ENCODE measurements at regions not wholly inside any gene's neighbourhood (a gene's known extent, or its start where the extent isn't known, plus 50 kb on each side); places are given as distances from the start of the nearest gene placed in this dataset.

DNA sequence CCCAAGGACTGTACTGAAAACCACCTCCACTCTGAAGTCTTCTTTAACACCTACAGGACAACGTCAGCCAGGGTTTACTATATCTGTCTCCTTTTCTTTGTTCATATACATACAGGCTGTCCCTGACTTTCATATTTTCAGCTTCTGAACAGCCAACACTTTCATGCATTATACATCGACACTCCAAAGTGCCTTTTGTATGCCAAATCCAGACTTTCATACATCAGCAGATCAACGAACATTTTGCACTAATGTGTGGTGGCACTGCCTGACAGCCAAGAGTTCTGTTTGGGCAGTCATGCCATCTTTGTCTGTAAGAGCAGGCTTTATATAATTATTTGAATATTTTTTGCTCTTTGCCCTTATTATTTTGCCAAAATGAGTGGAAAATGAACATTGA, 487.4 kb downstream of the CETN3 start:
- no peak for DNase-seq (ENCODE audit: low spot score)
- no peak overlapping the region for H3K4me3 ChIP-seq
- TF ChIP-seq, protein P1, sequence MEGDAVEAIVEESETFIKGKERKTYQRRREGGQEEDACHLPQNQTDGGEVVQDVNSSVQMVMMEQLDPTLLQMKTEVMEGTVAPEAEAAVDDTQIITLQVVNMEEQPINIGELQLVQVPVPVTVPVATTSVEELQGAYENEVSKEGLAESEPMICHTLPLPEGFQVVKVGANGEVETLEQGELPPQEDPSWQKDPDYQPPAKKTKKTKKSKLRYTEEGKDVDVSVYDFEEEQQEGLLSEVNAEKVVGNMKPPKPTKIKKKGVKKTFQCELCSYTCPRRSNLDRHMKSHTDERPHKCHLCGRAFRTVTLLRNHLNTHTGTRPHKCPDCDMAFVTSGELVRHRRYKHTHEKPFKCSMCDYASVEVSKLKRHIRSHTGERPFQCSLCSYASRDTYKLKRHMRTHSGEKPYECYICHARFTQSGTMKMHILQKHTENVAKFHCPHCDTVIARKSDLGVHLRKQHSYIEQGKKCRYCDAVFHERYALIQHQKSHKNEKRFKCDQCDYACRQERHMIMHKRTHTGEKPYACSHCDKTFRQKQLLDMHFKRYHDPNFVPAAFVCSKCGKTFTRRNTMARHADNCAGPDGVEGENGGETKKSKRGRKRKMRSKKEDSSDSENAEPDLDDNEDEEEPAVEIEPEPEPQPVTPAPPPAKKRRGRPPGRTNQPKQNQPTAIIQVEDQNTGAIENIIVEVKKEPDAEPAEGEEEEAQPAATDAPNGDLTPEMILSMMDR (IDR thresholded peaks at IDR 0.05) = no peak

GRCh38 chr5:89917112-89917511, 492.4 kb downstream of the CETN3 start:
- Histone ChIP-seq H3K27ac (no peak overlapping the region), H3K4me3 (no peak overlapping the region)
- DNase-seq (ENCODE audit: low spot score) = no peak
- TF ChIP-seq, protein P1 (IDR thresholded peaks at IDR 0.05) = no peak

More for the DNA sequence above, 487.4 kb downstream of the CETN3 start:
- no peak overlapping the region for H3K27ac ChIP-seq

- no peak for DNase-seq (ENCODE audit: low spot score)
- Histone ChIP-seq H3K27ac (no peak overlapping the region), H3K4me3 (no peak overlapping the region)
- TF ChIP-seq, protein P1 (IDR thresholded peaks at IDR 0.05) = no peak
Measured at GRCh38 chr5:89916131-89916530, 493.4 kb downstream of the CETN3 start.

DNA sequence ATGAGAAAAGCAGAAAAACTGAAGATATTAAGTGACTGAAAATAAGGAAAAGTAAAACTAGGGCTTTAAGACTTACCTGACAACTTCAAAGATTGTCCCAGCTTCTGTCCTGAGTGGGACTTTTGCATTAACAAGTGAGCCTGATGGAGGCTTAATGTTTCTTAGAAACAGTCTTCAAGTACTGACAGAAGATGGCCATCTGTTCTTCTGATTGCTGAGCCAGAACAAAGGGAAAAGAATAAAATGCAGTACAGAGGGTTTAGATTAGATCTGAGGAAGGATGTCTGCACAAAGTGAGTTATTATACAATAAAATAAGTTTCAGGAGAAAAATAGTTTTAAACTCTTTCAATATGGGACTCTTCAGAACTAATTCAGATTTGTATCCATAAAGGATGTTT, 500.7 kb downstream of the CETN3 start:
- H3K4me3 ChIP-seq = no peak overlapping the region
- no peak for DNase-seq (ENCODE audit: low spot score)
- TF ChIP-seq, protein P1 (IDR thresholded peaks at IDR 0.05) = no peak
- H3K27ac ChIP-seq = no peak overlapping the region

DNA sequence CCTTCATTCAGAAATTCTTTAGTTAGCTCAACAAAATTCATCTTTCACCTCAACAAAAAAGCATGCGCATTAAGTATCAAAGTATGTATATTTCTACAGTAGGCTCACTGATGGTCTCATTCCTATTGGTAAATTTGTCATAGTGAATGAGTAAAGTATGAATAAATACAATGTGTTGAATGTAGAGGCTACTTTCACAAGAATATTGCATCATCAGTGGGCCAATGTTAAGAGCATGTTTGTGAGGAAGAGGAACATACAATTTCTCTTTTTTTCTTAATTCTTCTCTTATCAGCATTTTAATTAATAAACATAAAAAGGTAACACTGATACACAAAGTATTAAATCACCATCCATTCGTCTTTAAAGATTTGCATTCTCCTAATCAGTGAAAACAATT, 505.1 kb downstream of the CETN3 start:
- TF ChIP-seq, protein P1 (IDR thresholded peaks at IDR 0.05) = no peak
- no peak overlapping the region for H3K4me3 ChIP-seq
- H3K27ac ChIP-seq = no peak overlapping the region
- no peak for DNase-seq (ENCODE audit: low spot score)

GRCh38 chr5:89901983-89902382, 507.6 kb downstream of the CETN3 start:
- Histone ChIP-seq H3K4me3 (peak overlapping the region; percentile 52), H3K27ac (peak overlapping the region; percentile 70 to 89)
- TF ChIP-seq, protein P1 (IDR thresholded peaks at IDR 0.05) = no peak
- peak; percentile 76 for DNase-seq (ENCODE audit: low spot score)

DNA sequence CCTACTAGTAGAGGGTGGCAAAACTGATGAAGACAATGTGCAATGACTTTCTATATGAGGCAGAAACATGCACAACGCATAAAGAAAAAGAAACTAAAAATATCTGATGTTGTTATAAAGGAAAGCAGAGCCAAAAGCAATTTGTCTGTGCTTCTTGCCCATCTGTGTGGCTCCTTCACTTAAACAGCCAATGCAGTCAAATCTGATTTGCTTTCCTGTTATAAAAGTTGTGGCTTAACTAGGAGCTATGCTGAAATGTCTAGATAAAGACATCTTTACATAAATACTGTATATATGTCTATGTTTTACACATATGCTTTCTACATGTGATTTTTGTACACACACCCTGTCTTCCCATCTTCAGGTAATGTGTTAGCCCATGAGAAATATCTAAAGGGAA, 508.2 kb downstream of the CETN3 start:
- Histone ChIP-seq H3K4me3 (peak overlapping the region; percentile 52), H3K27ac (peak overlapping the region; percentile 70 to 89)
- no peak for DNase-seq (ENCODE audit: low spot score)
- TF ChIP-seq, protein P1 (IDR thresholded peaks at IDR 0.05) = no peak
